CD4-positive, CD25-positive, alpha-beta regulatory T cell (primary cell): ENCODE measurements at regions not wholly inside any gene's neighbourhood (a gene's known extent, or its start where the extent isn't known, plus 50 kb on each side); places are given as distances from the start of the nearest gene placed in this dataset.
A peak's percentile ranks its signal among the peaks of the same experiment; 100 is the strongest.

Experiments used
- ATAC-seq, 2 donors: fragments of 150-1000 bp; cut with Tn5 transposase; one replicate each; pipeline ENCODE4 v1.10.0; 2021; ENCODE audit warnings: low read depth in 2 of 2, moderate number of reproducible peaks in 2 of 2, moderate library complexity in 1 of 2
- DNase-seq, 3 donors: peaks; one replicate each; pipeline versions ENCODE4 v3.0.0 to v3.0.0-alpha.2; 2012 to 2022; ENCODE audit warnings: mixed read lengths in 1 of 3
- H3K27ac ChIP-seq: one replicate; pipeline ENCODE4 v1.7.0; 2013; ENCODE audit warnings: mild to moderate bottlenecking, low read length; ENCODE audit not compliant: insufficient read depth, poor library complexity, severe bottlenecking
- H3K27me3 ChIP-seq: one replicate; pipeline ENCODE4 v1.7.0; 2013; ENCODE audit warnings: low read length; ENCODE audit not compliant: control insufficient read depth, insufficient read depth
- H3K36me3 ChIP-seq: one replicate; pipeline ENCODE4 v1.7.0; 2013; ENCODE audit warnings: mild to moderate bottlenecking, low read length, moderate library complexity; ENCODE audit not compliant: control insufficient read depth, insufficient read depth
- H3K4me1 ChIP-seq: 2 replicates; pipeline ENCODE4 v1.7.0; 2013; ENCODE audit warnings: mild to moderate bottlenecking, low read length; ENCODE audit not compliant: insufficient read depth, control insufficient read depth, poor library complexity, severe bottlenecking
- H3K4me3 ChIP-seq: one replicate; pipeline ENCODE4 v1.7.0; 2013; ENCODE audit warnings: low read depth, mild to moderate bottlenecking, low read length, moderate library complexity
- H3K9me3 ChIP-seq, 2 experiments: 1 replicate in 1 of 2; 2 replicates in 1 of 2; pipeline ENCODE4 v1.7.0; 2013; ENCODE audit warnings: low read length in 2 of 2, mild to moderate bottlenecking in 1 of 2, moderate library complexity in 1 of 2; ENCODE audit not compliant: control insufficient read depth in 2 of 2
- H3K27ac Mint-ChIP-seq, 3 donors: one replicate each; pipeline ENCODE4 v1.8.0; 2020 to 2022; ENCODE audit warnings: mild to moderate bottlenecking in 3 of 3, mixed read lengths in 3 of 3, moderate library complexity in 2 of 3
- H3K27me3 Mint-ChIP-seq: one replicate; pipeline ENCODE4 v1.8.0; 2022; ENCODE audit warnings: mild to moderate bottlenecking, mixed read lengths
- H3K36me3 Mint-ChIP-seq: one replicate; pipeline ENCODE4 v1.8.0; 2020; ENCODE audit warnings: mixed read lengths
- H3K4me1 Mint-ChIP-seq, 4 donors: one replicate each; pipeline ENCODE4 v1.8.0; 2020 to 2022; ENCODE audit warnings: mixed read lengths in 4 of 4, mild to moderate bottlenecking in 1 of 4
- H3K4me3 Mint-ChIP-seq, 4 donors: one replicate each; pipeline ENCODE4 v1.8.0; 2020 to 2022; ENCODE audit warnings: mild to moderate bottlenecking in 4 of 4, mixed read lengths in 4 of 4, moderate library complexity in 3 of 4
- H3K9me3 Mint-ChIP-seq, 7 donors: one replicate each; pipeline ENCODE4 v1.8.0; 2020 to 2022; ENCODE audit warnings: mixed read lengths in 7 of 7, mild to moderate bottlenecking in 3 of 7, moderate library complexity in 2 of 7

DNA sequence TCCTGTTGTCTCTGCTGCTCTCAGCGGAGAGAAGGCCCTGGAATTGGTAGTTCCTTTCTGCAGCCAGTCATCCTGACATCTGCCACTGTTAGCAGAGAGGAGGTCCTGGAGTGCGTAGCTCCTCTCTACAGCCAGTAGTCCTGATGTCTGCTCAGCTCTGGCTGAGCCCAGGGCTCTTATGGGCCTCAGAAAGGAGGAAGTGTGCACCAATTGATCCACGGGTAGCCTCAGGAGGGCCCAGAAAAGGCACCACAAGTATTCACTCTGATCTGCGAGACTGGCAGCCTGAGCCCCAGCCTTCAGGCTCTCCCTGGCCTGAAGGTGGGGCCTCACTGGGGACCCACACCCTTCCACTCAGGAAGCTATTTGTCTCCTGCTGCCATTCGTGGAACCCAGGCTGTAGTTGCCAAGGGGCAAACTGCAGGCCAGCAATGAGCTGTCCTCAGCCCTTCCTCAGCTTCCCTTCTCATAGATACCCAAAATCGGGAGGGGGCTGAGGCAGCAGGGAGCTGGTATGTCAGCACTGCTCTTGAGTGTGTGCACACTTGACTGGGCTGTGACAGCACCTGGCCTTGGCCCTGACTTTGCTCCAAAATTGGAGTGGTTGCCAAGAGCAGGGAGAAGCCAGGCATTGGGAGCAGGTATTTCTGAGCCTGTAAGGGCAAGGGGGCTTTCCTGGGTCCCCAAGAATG lies 1049.5 kb upstream of the ACO1 start:
- Histone ChIP-seq H3K27me3 (no peaks in the 10 kb centered on the region), H3K4me3 (no peak overlapping the region), H3K4me1 (peaks cover 31% of the 10 kb centered on the region), H3K36me3 (no peaks in the 10 kb centered on the region), H3K27ac (peak overlapping the region; percentile 59), H3K9me3 (peaks cover 5 to 16% of the 10 kb centered on the region in 2 experiments)
- Mint-ChIP-seq H3K36me3 (peaks cover 4% of the 10 kb centered on the region), H3K4me3 (no peak overlapping the region), H3K27me3 (no peaks in the 10 kb centered on the region), H3K27ac (peak overlapping the region in 2 of 3 donors; percentile 32 to 96), H3K9me3 (peaks cover 0 to 4% (median 0%) of the 10 kb centered on the region in 7 donors), H3K4me1 (peaks cover 9 to 29% (median 21%) of the 10 kb centered on the region in 4 donors)
- ATAC-seq (peak in 1 of 2 donors; percentile 40), DNase-seq (no peak)

DNA sequence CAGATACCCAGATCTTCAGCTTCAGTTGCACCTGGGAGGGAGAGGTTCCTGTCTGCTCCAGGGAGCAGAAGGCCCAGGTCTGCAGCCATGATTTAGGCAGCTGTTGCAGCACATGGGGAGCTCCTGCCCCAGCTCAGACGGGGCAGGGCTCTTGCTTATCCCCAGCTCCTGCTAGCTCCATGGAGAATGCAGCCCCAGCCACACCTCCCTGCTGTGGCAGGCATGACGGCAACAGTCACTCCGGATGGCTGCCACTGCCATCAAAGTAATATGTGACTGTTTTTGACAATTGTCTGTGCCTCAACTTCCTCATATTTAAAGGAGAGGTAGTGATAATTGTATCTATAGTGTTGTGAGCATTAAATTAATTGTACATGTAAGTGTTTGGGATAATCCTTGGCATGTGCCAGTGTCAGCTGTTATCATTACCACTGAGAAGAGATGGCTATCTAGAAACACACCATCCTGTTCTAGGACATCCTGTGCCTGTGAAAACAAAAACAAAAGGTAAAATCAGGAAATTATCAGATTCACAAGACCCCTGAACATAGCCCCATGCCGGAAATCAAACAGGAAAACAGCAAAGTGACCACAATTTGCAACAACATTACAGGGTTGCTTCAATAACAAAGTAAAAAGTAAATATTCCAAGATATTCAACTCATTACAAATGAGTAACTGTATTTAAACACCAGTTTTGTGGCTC lies 1048.8 kb upstream of the ACO1 start:
- Histone ChIP-seq H3K27me3 (no peaks in the 10 kb centered on the region), H3K9me3 (peaks cover 5 to 16% of the 10 kb centered on the region in 2 experiments), H3K4me1 (peaks cover 31% of the 10 kb centered on the region), H3K27ac (peak overlapping the region; percentile 59), H3K36me3 (no peaks in the 10 kb centered on the region), H3K4me3 (peak overlapping the region; percentile 58)
- H3K36me3 Mint-ChIP-seq, result peaks cover 4% of the 10 kb centered on the region
- no peaks in the 10 kb centered on the region for H3K27me3 Mint-ChIP-seq
- peaks cover 9 to 29% (median 21%) of the 10 kb centered on the region in 4 donors for H3K4me1 Mint-ChIP-seq
- H3K4me3 Mint-ChIP-seq, result peak overlapping the region in 3 of 4 donors; percentile 19 to 66 (median 54)
- peaks cover 0 to 4% (median 0%) of the 10 kb centered on the region in 7 donors for H3K9me3 Mint-ChIP-seq
- H3K27ac Mint-ChIP-seq, result peak overlapping the region in 2 of 3 donors; percentile 81 to 96
- ATAC-seq, result peak; percentile 31 to 48
- DNase-seq, result peak in 1 of 3 donors; percentile 27

DNA sequence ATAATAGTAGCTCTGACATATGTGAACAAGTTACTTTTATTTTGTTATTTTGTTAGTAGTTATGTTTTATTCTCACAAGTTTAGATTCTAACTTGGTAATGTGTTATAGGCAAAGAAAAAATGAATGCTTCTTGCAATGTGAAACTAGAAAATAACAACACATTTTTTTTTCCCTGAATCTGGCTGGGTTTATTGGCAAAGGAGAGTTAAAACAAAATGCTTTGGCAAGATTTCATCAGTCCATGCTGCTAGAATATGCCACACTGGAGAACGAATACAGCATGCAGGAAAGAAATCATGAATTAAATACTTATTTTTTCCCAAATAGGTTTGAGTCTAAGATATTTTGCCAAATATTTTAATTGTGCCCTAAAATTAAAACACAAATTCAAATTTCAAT lies 1048.1 kb upstream of the ACO1 start:
- H3K27ac ChIP-seq, result no peak overlapping the region
- Mint-ChIP-seq H3K36me3 (peaks cover 4% of the 10 kb centered on the region), H3K9me3 (peaks cover 0 to 4% (median 0%) of the 10 kb centered on the region in 7 donors), H3K27ac (peak overlapping the region in 2 of 3 donors; percentile 81 to 96), H3K27me3 (no peaks in the 10 kb centered on the region), H3K4me1 (peaks cover 9 to 29% (median 21%) of the 10 kb centered on the region in 4 donors), H3K4me3 (peak overlapping the region; percentile 19 to 62 (median 54))
- no peak for DNase-seq
- no peaks in the 10 kb centered on the region for H3K36me3 ChIP-seq
- H3K27me3 ChIP-seq, result no peaks in the 10 kb centered on the region
- peaks cover 5 to 16% of the 10 kb centered on the region in 2 experiments for H3K9me3 ChIP-seq
- ATAC-seq, result no peak
- H3K4me3 ChIP-seq, result peak overlapping the region; percentile 58
- H3K4me1 ChIP-seq, result peaks cover 31% of the 10 kb centered on the region

DNA sequence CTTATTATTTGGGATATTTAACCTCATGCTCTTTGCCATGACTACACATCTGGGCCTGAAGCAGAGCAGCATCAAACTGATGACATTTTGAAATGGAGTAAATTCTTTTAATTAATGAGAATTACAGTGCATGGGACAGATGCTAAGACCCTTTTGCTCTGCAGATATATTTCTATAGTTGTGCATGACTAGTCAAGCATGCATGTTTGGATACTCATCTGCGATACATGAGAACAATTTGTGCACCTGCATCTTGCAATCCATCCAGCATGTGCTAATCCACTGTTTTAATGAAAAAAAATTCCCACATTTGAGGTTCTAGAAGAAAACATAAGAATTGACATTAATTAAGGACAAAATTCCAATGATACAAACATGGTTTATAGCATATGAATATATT lies 1047.6 kb upstream of the ACO1 start:
- Histone ChIP-seq H3K4me3 (peak overlapping the region; percentile 58), H3K4me1 (peaks cover 31% of the 10 kb centered on the region), H3K27me3 (no peaks in the 10 kb centered on the region), H3K36me3 (no peaks in the 10 kb centered on the region), H3K27ac (peak overlapping the region; percentile 33), H3K9me3 (peaks cover 5 to 16% of the 10 kb centered on the region in 2 experiments)
- no peak for DNase-seq
- Mint-ChIP-seq H3K9me3 (peaks cover 0 to 4% (median 0%) of the 10 kb centered on the region in 7 donors), H3K27me3 (no peaks in the 10 kb centered on the region), H3K36me3 (peaks cover 4% of the 10 kb centered on the region), H3K4me1 (peaks cover 9 to 32% (median 22%) of the 10 kb centered on the region in 4 donors), H3K27ac (peak overlapping the region in 1 of 3 donors; percentile 81), H3K4me3 (no peak overlapping the region)
- no peak for ATAC-seq

DNA sequence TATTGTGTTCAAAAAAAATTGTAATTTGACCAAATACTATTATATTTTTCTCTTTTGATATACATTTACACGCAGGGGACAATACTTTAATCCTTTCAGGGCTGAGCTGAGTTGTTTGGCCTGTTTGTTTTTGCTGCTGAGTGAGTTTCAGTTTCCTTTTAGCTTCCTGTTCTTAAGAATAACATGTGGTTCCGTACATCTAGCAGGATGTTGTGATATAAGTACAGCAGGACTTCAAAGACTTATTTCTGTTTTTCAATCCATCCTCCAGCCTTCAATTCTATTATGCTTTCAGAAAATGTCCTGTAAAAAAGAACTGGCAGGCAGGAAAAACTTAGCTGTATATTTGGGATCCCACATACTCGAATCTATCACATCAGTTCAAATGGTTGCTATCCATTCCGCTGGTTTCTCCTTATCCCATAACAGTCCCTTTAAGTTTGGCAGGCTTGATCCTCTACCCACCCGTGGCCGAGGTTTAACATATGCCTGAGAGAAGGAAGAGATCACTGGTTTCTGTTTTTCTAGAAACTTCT lies 1037.3 kb upstream of the ACO1 start:
- no peaks in the 10 kb centered on the region for H3K27me3 Mint-ChIP-seq
- peak overlapping the region; percentile 96 to 100 (median 97) for H3K27ac Mint-ChIP-seq
- peak; percentile 98 to 99 for ATAC-seq

DNA sequence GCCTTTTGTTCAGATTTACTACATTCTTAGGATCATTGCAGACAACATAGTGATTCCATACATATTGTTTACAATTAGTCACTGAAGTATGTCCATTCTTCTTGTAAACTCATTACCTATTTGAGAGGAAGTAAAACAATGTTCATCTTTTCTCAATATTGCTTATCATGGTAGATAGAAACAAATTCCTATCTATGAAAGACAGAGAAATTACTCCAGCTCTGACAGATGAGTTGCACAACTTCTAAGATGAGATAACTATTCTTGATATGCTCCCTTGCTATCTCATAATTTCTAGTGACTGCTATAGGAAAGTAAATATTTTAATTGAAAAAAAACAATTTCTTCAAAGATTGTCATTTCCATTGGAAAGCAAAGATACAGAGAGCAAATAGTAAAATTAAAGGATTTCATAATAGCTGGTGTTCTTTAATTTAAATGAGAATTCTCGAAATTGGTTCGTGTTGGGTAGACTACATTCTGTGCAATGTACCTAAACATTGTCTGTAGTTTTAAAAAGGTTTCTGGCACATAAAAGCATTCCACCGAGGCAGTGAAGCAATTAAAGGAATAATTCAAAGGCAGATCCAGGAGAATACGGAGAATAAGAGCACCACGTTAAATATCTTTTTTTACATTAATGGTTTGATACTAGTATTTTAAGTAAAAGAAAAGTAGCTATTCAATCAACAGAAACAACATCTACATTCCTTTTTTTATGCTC lies 1029.1 kb upstream of the ACO1 start:
- Mint-ChIP-seq H3K27me3 (no peaks in the 10 kb centered on the region), H3K9me3 (peaks cover 0 to 9% (median 2%) of the 10 kb centered on the region in 7 donors), H3K4me3 (no peak overlapping the region), H3K27ac (no peak overlapping the region), H3K36me3 (peaks cover 9% of the 10 kb centered on the region), H3K4me1 (peaks cover 8 to 14% (median 11%) of the 10 kb centered on the region in 4 donors)
- Histone ChIP-seq H3K27me3 (no peaks in the 10 kb centered on the region), H3K9me3 (peaks cover 0 to 2% of the 10 kb centered on the region in 2 experiments), H3K4me1 (no peaks in the 10 kb centered on the region), H3K4me3 (no peak overlapping the region), H3K27ac (no peak overlapping the region), H3K36me3 (no peaks in the 10 kb centered on the region)
- ATAC-seq (no peak), DNase-seq (no peak)

More for the DNA sequence above, 1037.3 kb upstream of the ACO1 start:
- Histone ChIP-seq H3K27me3 (no peaks in the 10 kb centered on the region), H3K9me3 (no peaks in the 10 kb centered on the region), H3K27ac (peak overlapping the region; percentile 90), H3K4me3 (peak overlapping the region; percentile 68), H3K36me3 (no peaks in the 10 kb centered on the region), H3K4me1 (peaks cover 35% of the 10 kb centered on the region)
- DNase-seq, result peak; percentile 15 to 94 (median 79)
- Mint-ChIP-seq H3K4me1 (peaks cover 28 to 65% (median 43%) of the 10 kb centered on the region in 4 donors), H3K9me3 (peaks cover 0 to 19% (median 4%) of the 10 kb centered on the region in 7 donors), H3K4me3 (peak overlapping the region; percentile 21 to 66 (median 61)), H3K36me3 (peaks cover 9% of the 10 kb centered on the region)

DNA sequence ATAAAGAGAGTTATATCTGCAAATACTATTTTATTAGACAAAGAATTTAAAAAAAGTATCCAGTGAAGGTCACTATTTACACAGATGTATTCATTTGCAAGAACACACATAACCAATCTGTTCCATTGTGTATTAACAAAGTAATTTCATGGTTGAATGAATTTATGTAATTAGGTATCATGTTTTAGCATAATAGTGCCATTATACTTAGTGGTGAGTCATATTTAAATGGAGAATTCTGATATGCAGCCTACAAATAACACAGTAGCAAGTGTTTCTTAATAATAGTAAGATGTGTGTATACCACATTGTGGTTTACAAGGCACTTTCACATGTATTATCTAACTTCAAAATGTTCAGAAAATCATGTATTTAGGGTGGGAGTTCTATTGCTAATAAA lies 1028.5 kb upstream of the ACO1 start:
- Histone ChIP-seq H3K36me3 (no peaks in the 10 kb centered on the region), H3K4me1 (no peaks in the 10 kb centered on the region), H3K27me3 (no peaks in the 10 kb centered on the region), H3K27ac (no peak overlapping the region), H3K9me3 (peaks cover 0 to 2% of the 10 kb centered on the region in 2 experiments), H3K4me3 (no peak overlapping the region)
- DNase-seq (no peak), ATAC-seq (no peak)
- Mint-ChIP-seq H3K4me3 (no peak overlapping the region), H3K9me3 (peaks cover 0 to 4% (median 2%) of the 10 kb centered on the region in 7 donors), H3K27ac (no peak overlapping the region), H3K4me1 (peaks cover 7 to 8% (median 8%) of the 10 kb centered on the region in 4 donors), H3K27me3 (no peaks in the 10 kb centered on the region), H3K36me3 (peaks cover 9% of the 10 kb centered on the region)
